RWPE1 (cell line): ENCODE measurements at regions not wholly inside any gene's neighbourhood (a gene's known extent, or its start where the extent isn't known, plus 50 kb on each side); places are given as distances from the start of the nearest gene placed in this dataset.
"Not testable (repeated sequence)": the region's sequence is repeated elsewhere in the genome, so short reads cannot be mapped to it uniquely, and the experiment has no call there.

Experiments used
- CTCF ChIA-PET: fragments of 350-600 bp; sonication (Branson Sonifier 250); formaldehyde crosslinking; extraction: SDS; loops from one replicate; lab custom pipeline; 2021; lab: Yijun Ruan, JAX
- POLR2A ChIA-PET: fragments of 400-600 bp; formaldehyde crosslinking; extraction: SDS; loops from one replicate; lab custom pipeline; 2020; ENCODE audit warnings: antibody characterized with exemption; ENCODE audit not compliant: low non-redundant PET; lab: Yijun Ruan, JAX
- DNase-seq: peaks from one replicate; pipeline ENCODE4 v3.0.0; 2012; ENCODE audit warnings: low spot score
- H3K27ac ChIP-seq: fragments of 450-650 bp; 2 replicates; pipeline ENCODE4 v1.5.1; 2017
- CTCF ChIP-seq: fragments of 450-650 bp; conservative IDR thresholded peaks from 2 replicates; pipeline ENCODE4 v1.5.1; 2017; ENCODE audit warnings: low read depth, mild to moderate bottlenecking

GRCh38 chr6:8845690-8846089 is 410.3 kb upstream of the SLC35B3 start:
- no peak for DNase-seq
- ChIA-PET CTCF (no interaction called here), POLR2A (no interaction called here)
- TF ChIP-seq CTCF = no peak
- no peak overlapping the region for H3K27ac ChIP-seq

DNA sequence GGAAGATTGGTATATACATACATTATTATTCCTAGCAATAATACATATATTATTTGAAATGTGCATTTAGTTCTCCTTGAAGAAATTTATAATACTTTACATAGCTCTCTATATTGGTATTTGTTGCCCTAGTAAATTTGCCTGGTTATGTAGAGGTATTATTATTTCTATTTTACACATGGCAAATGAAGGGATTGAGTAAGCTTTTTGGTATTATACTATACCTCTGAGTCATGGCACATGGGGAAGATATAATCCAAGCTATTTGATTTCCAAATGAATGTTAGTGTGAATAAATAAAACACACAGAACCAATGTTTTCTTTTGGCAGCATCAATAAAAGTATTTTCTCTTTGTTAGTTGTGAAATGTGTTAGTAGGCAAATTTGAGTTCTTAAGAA is 409.6 kb upstream of the SLC35B3 start:
- CTCF ChIA-PET = interaction anchor here (0.6 kb wide), 1 partner anchor 126 kb away, joined by 3 read pairs; no protein-coding TSS in a partner anchor

GRCh38 chr6:8839626-8840025 is 404.3 kb upstream of the SLC35B3 start:
- no peak for DNase-seq
- CTCF ChIA-PET = interaction anchor here (0.6 kb wide), 1 partner anchor 22 kb away, joined by 3 read pairs; no protein-coding TSS in a partner anchor
- POLR2A ChIA-PET = no interaction called here
- no peak overlapping the region for H3K27ac ChIP-seq
- no peak for TF ChIP-seq CTCF

More for the DNA sequence above, 409.6 kb upstream of the SLC35B3 start:
- POLR2A ChIA-PET = no interaction called here
- no peak overlapping the region for H3K27ac ChIP-seq
- no peak for DNase-seq
- no peak for TF ChIP-seq CTCF

GRCh38 chr6:8837343-8837742 is 402.0 kb upstream of the SLC35B3 start:
- POLR2A ChIA-PET = no interaction called here
- no peak overlapping the region for H3K27ac ChIP-seq
- no peak for TF ChIP-seq CTCF
- no peak for DNase-seq
- CTCF ChIA-PET = no interaction called here

DNA sequence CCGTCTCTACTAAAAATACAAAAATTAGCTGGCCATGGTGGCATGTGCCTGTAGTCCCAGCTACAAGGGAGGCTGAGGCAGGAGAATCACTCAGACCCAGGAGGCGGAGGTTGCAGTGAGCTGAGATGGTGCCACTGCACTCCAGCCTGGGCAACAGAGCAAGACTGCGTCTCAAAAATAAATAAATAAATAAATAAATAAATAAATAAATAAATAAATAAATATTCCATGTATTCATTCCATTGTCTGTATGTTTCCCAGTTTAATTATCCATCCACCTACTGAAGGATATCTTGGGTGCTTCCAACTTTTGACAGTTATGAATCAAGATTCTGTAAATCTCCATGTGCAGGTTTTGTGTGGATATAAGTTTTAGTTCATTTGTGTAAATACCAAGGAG is 397.4 kb upstream of the SLC35B3 start:
- H3K27ac ChIP-seq, DNase-seq, CTCF ChIA-PET, POLR2A ChIA-PET: not testable (repeated sequence)

DNA sequence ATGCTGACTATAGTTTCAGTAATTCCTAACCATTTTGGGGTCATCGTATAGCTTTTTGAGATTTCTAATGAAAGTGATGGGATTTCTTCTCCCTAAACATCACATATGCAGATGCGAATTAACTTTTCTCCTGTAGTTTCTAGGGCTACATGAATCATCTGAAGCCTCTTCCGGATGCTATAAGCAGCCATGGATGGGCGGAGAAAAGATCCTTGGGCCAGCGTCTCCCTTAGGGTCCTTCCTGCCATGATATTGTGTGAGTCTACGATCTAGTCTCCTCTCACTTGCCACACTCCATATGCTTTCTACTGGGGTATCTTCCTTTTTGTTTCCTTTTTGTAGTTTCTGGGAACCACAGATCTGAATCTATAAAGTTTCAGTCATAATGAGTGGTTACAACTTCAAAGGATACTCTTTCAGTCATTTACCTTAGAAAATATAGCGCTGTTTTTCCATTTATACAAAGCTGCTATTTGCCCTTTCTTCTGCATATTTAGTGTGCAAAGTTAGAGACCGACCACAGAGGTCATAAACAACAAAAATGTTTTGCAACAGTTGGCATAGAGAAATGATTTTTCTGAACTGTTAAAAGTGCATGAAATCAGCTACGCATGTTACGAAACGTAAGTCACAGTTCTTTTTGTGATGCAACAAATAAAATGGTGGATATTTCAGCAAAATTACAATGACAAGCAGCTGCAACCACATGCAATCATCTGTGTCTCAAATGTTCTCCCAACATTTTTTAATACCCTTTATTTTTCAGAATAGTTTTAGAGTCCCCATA is 396.2 kb upstream of the SLC35B3 start:
- CTCF ChIA-PET = interaction anchor here (0.7 to 0.8 kb wide), 2 partner anchors 332 to 1274 kb away, joined by 3 read pairs; no protein-coding TSS in a partner anchor
- POLR2A ChIA-PET = no interaction called here
- no peak for DNase-seq
- no peak overlapping the region for H3K27ac ChIP-seq
- no peak for TF ChIP-seq CTCF

DNA sequence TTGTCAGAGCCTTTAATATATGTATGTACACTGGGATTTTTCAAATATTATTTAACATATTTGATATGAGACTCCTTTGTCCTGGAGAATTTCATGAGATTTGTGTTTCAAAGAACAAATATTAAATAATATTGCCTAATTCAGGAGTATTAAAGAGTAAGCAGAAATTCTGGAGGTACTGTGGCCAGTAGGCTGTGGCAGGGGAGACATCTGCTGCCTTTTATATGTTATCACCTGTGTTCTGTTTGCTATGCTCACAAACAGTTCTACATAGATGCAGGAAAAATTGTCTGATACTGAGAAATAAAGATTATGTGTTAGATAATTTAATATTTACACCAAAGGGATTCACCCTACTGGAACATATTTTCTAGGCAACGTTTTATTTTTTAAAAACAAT is 395.4 kb upstream of the SLC35B3 start:
- TF ChIP-seq CTCF = no peak
- ChIA-PET POLR2A (no interaction called here), CTCF (interaction anchor here (0.7 to 0.8 kb wide), 2 partner anchors 331 to 1275 kb away, joined by 3 read pairs; no protein-coding TSS in a partner anchor)
- no peak overlapping the region for H3K27ac ChIP-seq
- no peak for DNase-seq
